MCF 10A (cell line): ENCODE measurements at regions not wholly inside any gene's neighbourhood (a gene's known extent, or its start where the extent isn't known, plus 50 kb on each side); places are given as distances from the start of the nearest gene placed in this dataset.

ENCODE experiments used
- BruUV-seq: library from RNA; stranded (reverse); fragments of 400-500 nt; replicated peaks from 2 replicates; lab custom pipeline; 2021; lab: Mats Ljungman, UMichigan
- CTCF ChIA-PET: fragments of 300-600 bp; sonication (Branson Sonifier 250); formaldehyde crosslinking; extraction: SDS; loops from one replicate; lab custom pipeline; 2021; ENCODE audit warnings: antibody characterized with exemption, inconsistent platforms; lab: Yijun Ruan, JAX
- POLR2A ChIA-PET: fragments of 300-600, 350-650 bp; sonication (Branson Sonifier 250); formaldehyde crosslinking; extraction: SDS; loops from one replicate; lab custom pipeline; 2020; ENCODE audit warnings: antibody characterized with exemption, inconsistent platforms; lab: Yijun Ruan, JAX
- DNase-seq: peaks from one replicate; pipeline ENCODE4 v3.0.0-alpha.2; 2018; ENCODE audit not compliant: unreplicated experiment
- H3K27ac Mint-ChIP-seq: one replicate; pipeline ENCODE4 v1.8.0; 2022; ENCODE audit warnings: mild to moderate bottlenecking, low read depth, mixed read lengths; ENCODE audit not compliant: unreplicated experiment
- H3K27me3 Mint-ChIP-seq: one replicate; pipeline ENCODE4 v1.8.0; 2022; ENCODE audit warnings: mixed read lengths; ENCODE audit not compliant: insufficient read depth, unreplicated experiment
- H3K36me3 Mint-ChIP-seq: one replicate; pipeline ENCODE4 v1.8.0; 2022; ENCODE audit warnings: mild to moderate bottlenecking, moderate library complexity, mixed read lengths; ENCODE audit not compliant: insufficient read depth, unreplicated experiment
- H3K4me1 Mint-ChIP-seq: one replicate; pipeline ENCODE4 v1.8.0; 2022; ENCODE audit warnings: mixed read lengths; ENCODE audit not compliant: insufficient read depth, unreplicated experiment
- H3K4me3 Mint-ChIP-seq: one replicate; pipeline ENCODE4 v1.8.0; 2022; ENCODE audit warnings: mild to moderate bottlenecking, moderate library complexity, mixed read lengths; ENCODE audit not compliant: unreplicated experiment
- H3K9me3 Mint-ChIP-seq: one replicate; pipeline ENCODE4 v1.8.0; 2022; ENCODE audit warnings: mixed read lengths; ENCODE audit not compliant: unreplicated experiment
- CTCF ChIP-seq: fragments of 200-600 bp; IDR thresholded peaks from one replicate; pipeline ENCODE4 v1.8.0; 2022; ENCODE audit warnings: antibody characterized with exemption, mild to moderate bottlenecking; ENCODE audit not compliant: unreplicated experiment
- intact Hi-C: fragments of 100-400 bp; cut with micrococcal nuclease; formaldehyde crosslinking; loops from 2 replicates; pipeline ENCODE4 v1.14.1; 2022

- ChIA-PET POLR2A (interaction anchor here (0.6 kb wide), 1 partner anchor 390 kb away, joined by 3 read pairs; no protein-coding TSS in a partner anchor), CTCF (interaction anchor here (0.6 to 0.7 kb wide), 4 partner anchors 19 to 131 kb away, joined by 3 to 4 read pairs (median 4); no protein-coding TSS in a partner anchor)
- no peak for DNase-seq
- H3K27me3 Mint-ChIP-seq: no peaks in the 10 kb centered on the region
- H3K27ac Mint-ChIP-seq: no peak overlapping the region
- no peak overlapping the region for H3K4me3 Mint-ChIP-seq
- intact Hi-C loops: no loop called here
- H3K9me3 Mint-ChIP-seq: no peaks in the 10 kb centered on the region
- TF ChIP-seq CTCF: no peak
- peaks cover 7% of the 10 kb centered on the region for H3K4me1 Mint-ChIP-seq
- H3K36me3 Mint-ChIP-seq: no peaks in the 10 kb centered on the region
- no TSS peak for BruUV-seq
Observed at GRCh38 chr1:224791362-224791941, 138.0 kb upstream of the DNAH14 start.

DNA sequence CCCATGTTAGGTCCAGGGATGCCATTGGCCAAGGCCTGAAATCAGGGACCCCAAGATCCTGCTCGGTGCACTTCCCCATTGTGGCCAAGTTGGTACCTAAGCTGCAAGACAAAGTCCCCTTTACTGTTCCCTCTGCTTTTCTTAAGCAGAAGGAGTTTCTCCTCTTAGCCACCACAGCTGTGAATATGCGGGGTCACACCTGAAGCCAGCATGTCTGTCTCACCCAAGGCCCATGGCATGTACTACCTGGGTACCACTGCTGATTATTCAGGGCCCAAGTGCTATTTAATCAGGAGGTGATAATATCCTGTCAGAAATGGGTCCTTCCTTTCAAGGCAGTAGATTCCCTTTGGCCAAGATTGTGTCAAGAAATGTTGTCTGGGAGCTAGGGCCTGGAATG, 133.9 kb upstream of the DNAH14 start:
- no peak overlapping the region for H3K27ac Mint-ChIP-seq
- intact Hi-C loops: no loop called here

DNA sequence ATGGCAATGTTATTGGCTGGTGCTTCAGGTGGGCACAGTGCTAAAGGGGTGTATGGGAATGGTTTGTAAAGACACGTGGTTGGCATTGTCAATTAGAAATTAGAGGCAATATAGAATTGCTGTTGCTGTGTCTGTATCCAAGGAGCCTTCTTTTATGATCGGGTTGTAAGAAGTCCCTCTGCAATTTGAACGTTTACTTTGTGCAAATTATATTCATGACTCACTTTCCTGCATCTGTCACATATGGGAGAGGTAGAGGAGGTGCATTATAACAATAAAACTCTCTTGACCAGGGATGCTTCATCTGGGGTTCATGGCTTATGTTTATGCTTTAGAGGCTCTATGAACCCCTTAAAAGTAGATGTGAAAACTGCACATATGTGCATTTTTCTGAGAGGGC, 130.4 kb upstream of the DNAH14 start:
- no peak overlapping the region for H3K4me3 Mint-ChIP-seq
- H3K9me3 Mint-ChIP-seq: no peaks in the 10 kb centered on the region
- no peaks in the 10 kb centered on the region for H3K36me3 Mint-ChIP-seq
- no peak for TF ChIP-seq CTCF
- DNase-seq: no peak
- H3K27ac Mint-ChIP-seq: no peak overlapping the region
- H3K27me3 Mint-ChIP-seq: no peaks in the 10 kb centered on the region
- POLR2A ChIA-PET: no interaction called here
- CTCF ChIA-PET: interaction anchor here (0.5 to 0.6 kb wide), 2 partner anchors 290 to 408 kb away, joined by 3 to 4 read pairs; no protein-coding TSS in a partner anchor
- no peaks in the 10 kb centered on the region for H3K4me1 Mint-ChIP-seq
- no TSS peak for BruUV-seq
- intact Hi-C loops: no loop called here

More for the DNA sequence above, 133.9 kb upstream of the DNAH14 start:
- no peaks in the 10 kb centered on the region for H3K36me3 Mint-ChIP-seq
- H3K27me3 Mint-ChIP-seq: no peaks in the 10 kb centered on the region
- TF ChIP-seq CTCF: no peak
- CTCF ChIA-PET: interaction anchor here (0.6 to 1.6 kb wide), 5 partner anchors 12 to 1969 kb away, joined by 3 to 5 read pairs (median 4); no protein-coding TSS in a partner anchor
- H3K4me1 Mint-ChIP-seq: no peaks in the 10 kb centered on the region
- BruUV-seq: no TSS peak
- H3K9me3 Mint-ChIP-seq: no peaks in the 10 kb centered on the region
- no peak for DNase-seq
- POLR2A ChIA-PET: no interaction called here
- no peak overlapping the region for H3K4me3 Mint-ChIP-seq

GRCh38 chr1:224800486-224801119, 128.9 kb upstream of the DNAH14 start:
- Mint-ChIP-seq H3K27me3 (no peaks in the 10 kb centered on the region), H3K4me1 (no peaks in the 10 kb centered on the region), H3K27ac (no peak overlapping the region), H3K9me3 (no peaks in the 10 kb centered on the region), H3K36me3 (no peaks in the 10 kb centered on the region), H3K4me3 (no peak overlapping the region)
- no TSS peak for BruUV-seq
- CTCF ChIA-PET: interaction anchor here (0.6 to 0.7 kb wide), 2 partner anchors 35 to 264 kb away, joined by 3 to 4 read pairs; no protein-coding TSS in a partner anchor
- intact Hi-C loops: no loop called here
- DNase-seq: no peak
- TF ChIP-seq CTCF: no peak
- POLR2A ChIA-PET: no interaction called here
